ENCODE measurements at regions not wholly inside any gene's neighbourhood (a gene's known extent, or its start where the extent isn't known, plus 50 kb on each side); places are given as distances from the start of the nearest gene placed in this dataset.
"Not testable (repeated sequence)": the region's sequence is repeated elsewhere in the genome, so short reads cannot be mapped to it uniquely, and the experiment has no call there.

DNA sequence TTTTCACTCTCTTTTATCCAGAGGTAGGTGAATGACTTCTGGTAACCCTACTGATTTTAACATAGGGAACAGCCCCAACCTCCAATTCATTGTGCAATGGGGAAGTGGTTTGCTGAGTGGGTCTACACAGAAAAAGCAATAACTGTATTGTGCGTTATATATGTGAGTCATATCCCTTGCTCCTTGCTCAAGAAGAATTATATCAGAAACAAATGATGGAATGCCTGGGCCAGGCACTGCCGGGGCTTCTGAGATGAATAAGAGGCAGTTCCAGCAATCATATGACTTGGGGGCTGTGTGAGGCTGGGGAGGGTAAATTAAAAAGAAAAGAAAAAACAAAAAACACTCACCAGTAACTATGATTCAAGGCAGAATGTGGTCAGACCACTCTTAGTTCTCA lies 79.2 kb upstream of the ABCA1 start:
- no peak overlapping the region for H3K4me3 ChIP-seq (replicated peaks; ENCODE audit: low read depth, low read length)
- DNase-seq (ENCODE audit: low read depth) = peak; percentile 95
- TF ChIP-seq CTCF (IDR thresholded peaks at IDR 0.05; ENCODE audit: low read length, missing control alignments) = no peak

GRCh38 chr9:105010089-105010488 lies 82.1 kb upstream of the ABCA1 start:
- DNase-seq (ENCODE audit: low read depth); H3K4me3 ChIP-seq (replicated peaks; ENCODE audit: low read depth, low read length): not testable (repeated sequence)

- no peak overlapping the region for H3K4me3 ChIP-seq (replicated peaks; ENCODE audit: low read depth, low read length)
- no peak for DNase-seq (ENCODE audit: low read depth)
- TF ChIP-seq CTCF (IDR thresholded peaks at IDR 0.05; ENCODE audit: low read length, missing control alignments) = no peak
Observed at GRCh38 chr9:105021917-105022316, 94.0 kb upstream of the ABCA1 start.

- not testable (repeated sequence) for H3K4me3 ChIP-seq (replicated peaks; ENCODE audit: low read depth, low read length); DNase-seq (ENCODE audit: low read depth)
Observed at GRCh38 chr9:105022545-105022944, 94.6 kb upstream of the ABCA1 start.

- H3K4me3 ChIP-seq (replicated peaks; ENCODE audit: low read depth, low read length) = no peak overlapping the region
- TF ChIP-seq CTCF (IDR thresholded peaks at IDR 0.05; ENCODE audit: low read length, missing control alignments) = no peak
- DNase-seq (ENCODE audit: low read depth) = no peak
Observed at GRCh38 chr9:105023788-105024187, 95.8 kb upstream of the ABCA1 start.

- DNase-seq (ENCODE audit: low read depth) = no peak
- H3K4me3 ChIP-seq (replicated peaks; ENCODE audit: low read depth, low read length) = no peak overlapping the region
- no peak for TF ChIP-seq CTCF (IDR thresholded peaks at IDR 0.05; ENCODE audit: low read length, missing control alignments)
Observed at GRCh38 chr9:105024529-105024928, 96.6 kb upstream of the ABCA1 start.

- H3K4me3 ChIP-seq (replicated peaks; ENCODE audit: low read depth, low read length) = no peak overlapping the region
- DNase-seq (ENCODE audit: low read depth) = peak; percentile 53
- TF ChIP-seq CTCF (IDR thresholded peaks at IDR 0.05; ENCODE audit: low read length, missing control alignments) = no peak
Observed at GRCh38 chr9:105026451-105026850, 98.5 kb upstream of the ABCA1 start.

DNA sequence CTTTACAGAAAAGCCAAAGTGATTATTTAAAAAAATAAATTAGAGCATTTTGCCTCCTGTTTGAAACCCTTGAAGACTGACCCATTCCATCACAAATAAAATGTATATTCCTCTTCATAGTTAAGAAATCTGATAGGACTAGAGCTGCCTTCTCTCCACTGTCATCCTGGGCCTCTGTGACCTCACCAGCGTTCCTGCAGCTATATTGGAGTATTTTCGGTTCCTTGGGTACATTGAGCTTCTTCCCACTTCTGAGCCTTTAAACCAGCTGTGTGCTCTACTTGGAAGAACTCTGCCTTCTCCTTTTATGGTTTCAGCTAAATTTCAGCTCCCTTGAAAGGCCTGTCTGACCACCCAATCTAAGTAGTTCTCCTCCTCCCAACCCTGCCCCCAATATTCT lies 99.1 kb upstream of the ABCA1 start:
- no peak overlapping the region for H3K4me3 ChIP-seq (replicated peaks; ENCODE audit: low read depth, low read length)
- TF ChIP-seq CTCF (IDR thresholded peaks at IDR 0.05; ENCODE audit: low read length, missing control alignments) = no peak
- no peak for DNase-seq (ENCODE audit: low read depth)
